Transverse colon (tissue), 4 donors: ENCODE measurements at regions not wholly inside any gene's neighbourhood (a gene's known extent, or its start where the extent isn't known, plus 50 kb on each side); places are given as distances from the start of the nearest gene placed in this dataset.

Source experiments
- CTCF ChIP-seq, 5 experiments: fragments of 200-600 bp in 3 of 5; fragments of 450-650 bp in 2 of 5; sonication (generic) in 3 of 5; IDR thresholded peaks; 1 replicate in 2 of 5; 2 replicates in 3 of 5; pipeline ENCODE4 v1.5.1; 2016 to 2017; ENCODE audit warnings: antibody characterized with exemption in 5 of 5, inconsistent platforms in 3 of 5, mild to moderate bottlenecking in 2 of 5, moderate library complexity in 1 of 5
- EP300 ChIP-seq: sonication (generic); formaldehyde crosslinking; IDR thresholded peaks from one replicate; pipeline ENCODE4 v1.6.1; 2017; ENCODE audit warnings: antibody characterized with exemption, low read depth
- POLR2A ChIP-seq: fragments of 450-650 bp; IDR thresholded peaks from one replicate; pipeline ENCODE4 v1.6.1; 2016; ENCODE audit warnings: antibody characterized with exemption, mild to moderate bottlenecking, moderate library complexity
- POLR2AphosphoS5 ChIP-seq, 3 donors: sonication (generic); formaldehyde crosslinking; IDR thresholded peaks; one replicate each; pipeline ENCODE4 v1.6.1; 2016; ENCODE audit warnings: antibody characterized with exemption in 3 of 3

DNA sequence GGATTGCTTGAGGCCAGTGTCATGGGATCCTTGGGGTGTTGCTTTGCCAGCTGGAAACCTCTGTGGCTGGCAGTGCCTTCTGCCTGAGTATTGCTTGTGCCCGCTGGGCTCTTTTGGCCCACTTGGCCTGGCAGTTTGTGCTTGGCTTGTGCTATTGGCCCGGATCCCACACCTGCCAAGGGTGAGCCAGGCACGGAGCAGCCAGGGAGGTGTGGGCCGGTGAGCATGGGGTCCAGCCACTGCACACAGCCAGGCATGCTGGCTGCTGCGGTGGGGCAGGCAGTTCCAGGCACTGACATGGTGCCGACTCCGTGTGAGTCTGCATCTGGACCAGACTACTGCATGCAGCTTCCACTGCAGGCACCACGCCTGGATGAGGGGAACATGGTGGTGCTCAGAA, 62.5 kb upstream of the SYNCRIP start:
- no peak for TF ChIP-seq POLR2A
- no peak for TF ChIP-seq CTCF (IDR thresholded peaks at IDR 0.05)
- no peak for TF ChIP-seq EP300
- TF ChIP-seq POLR2AphosphoS5 (IDR thresholded peaks at IDR 0.05), result no peak
